ENCODE measurements at regions not wholly inside any gene's neighbourhood (a gene's known extent, or its start where the extent isn't known, plus 50 kb on each side); places are given as distances from the start of the nearest gene placed in this dataset.

DNA sequence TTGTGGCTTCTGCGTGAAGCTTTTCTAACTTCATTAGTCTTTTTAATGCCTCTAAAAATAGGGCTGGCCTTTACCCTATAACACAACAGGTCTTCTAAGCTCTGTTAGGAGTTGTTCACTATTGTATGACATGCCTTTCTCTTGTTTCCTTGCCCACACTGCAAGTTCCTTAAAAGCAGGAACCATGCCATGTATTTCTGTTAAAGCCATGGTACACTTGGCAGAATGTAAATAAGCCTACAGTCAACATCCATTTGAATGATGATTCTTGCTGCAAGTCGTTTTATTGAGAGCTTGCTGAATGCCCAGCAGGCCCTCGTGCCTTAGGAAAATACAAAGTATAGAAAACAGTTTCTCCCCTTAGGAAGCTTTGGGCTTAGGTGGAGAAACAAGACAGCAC is 214.6 kb downstream of the DUSP10 start:
- H4K20me1 ChIP-seq (ENCODE audit: control insufficient read depth, insufficient read depth), result no peaks in the 10 kb centered on the region
- no peak overlapping the region for H3K27ac ChIP-seq (ENCODE audit: control insufficient read depth, insufficient read depth)
- no peaks in the 10 kb centered on the region for H3K4me1 ChIP-seq (ENCODE audit: control insufficient read depth, insufficient read depth, low read length)
- no peak for FAIRE-seq
- DNase-seq (ENCODE audit: low read depth, low spot score), result no peak
- no peaks in the 10 kb centered on the region; a peak in 1 of 4 replicates for H3K27me3 ChIP-seq (replicated peaks in 1 of 2; ENCODE audit: control insufficient read depth in 2 of 2, insufficient read depth in 2 of 2, low read length in 1 of 2)
- in situ Hi-C loops (cut with MboI), result no loop called here
- intact Hi-C loops (cut with micrococcal nuclease; ENCODE audit: unreplicated experiment), result no loop called here
- H3K36me3 ChIP-seq (ENCODE audit: control insufficient read depth in 2 of 2, insufficient read depth in 2 of 2, low read length in 1 of 2), result no peaks in the 10 kb centered on the region
- no TSS peak for BruUV-seq (replicated peaks)
- no peak overlapping the region for H3K9ac ChIP-seq (ENCODE audit: control insufficient read depth, insufficient read depth, low read length)
- no peak for ATAC-seq
- CTCF ChIA-PET, result interaction anchor here (0.9 to 1.0 kb wide), 2 partner anchors 51 to 848 kb away, joined by 3 to 4 read pairs; no protein-coding TSS in a partner anchor
- RAD21 ChIA-PET (ENCODE audit: unreplicated experiment), result no interaction called here
- POLR2A ChIA-PET, result interaction anchor here (0.7 kb wide), 1 partner anchor 758 kb away, joined by 4 read pairs; no protein-coding TSS in a partner anchor
- no peak for TF ChIP-seq STAT1 (conservative IDR thresholded peaks at IDR 0.05)
- TF ChIP-seq SIN3A (IDR thresholded peaks at IDR 0.05; ENCODE audit: low read depth, low read length), result no peak
- TF ChIP-seq BHLHE40 (IDR thresholded peaks at IDR 0.05; ENCODE audit: borderline replicate concordance in 1 of 2, low read depth in 2 of 2, low read length in 1 of 2), result no peak
- TF ChIP-seq TCF12 (IDR thresholded peaks at IDR 0.05; ENCODE audit: low read depth, low read length), result no peak
- TF ChIP-seq YY1 (IDR thresholded peaks at IDR 0.05; ENCODE audit: low read depth, low read length), result no peak
- TF ChIP-seq GABPA (IDR thresholded peaks at IDR 0.05; ENCODE audit: low read depth), result no peak
- TF ChIP-seq CHD1 (IDR thresholded peaks at IDR 0.05; ENCODE audit: low read depth, low read length), result no peak
- no peak for TF ChIP-seq SIX5 (IDR thresholded peaks at IDR 0.05; ENCODE audit: low read depth, low read length, severe bottlenecking)
- no peak for TF ChIP-seq RUNX3 (IDR thresholded peaks at IDR 0.05; ENCODE audit: low read length)
- no peak for TF ChIP-seq EZH2 (IDR thresholded peaks at IDR 0.05; ENCODE audit: borderline replicate concordance, control insufficient read depth, low read depth, low read length)
- TF ChIP-seq NR2C2 (IDR thresholded peaks at IDR 0.05; ENCODE audit: borderline replicate concordance, control insufficient read depth, insufficient read length, low read depth), result no peak
- TF ChIP-seq CBX5 (IDR thresholded peaks at IDR 0.05; ENCODE audit: low read depth), result no peak
- no peak for TF ChIP-seq SREBF2 (IDR thresholded peaks at IDR 0.05; ENCODE audit: low read length)
- H3K4me3 ChIP-seq, result no peak overlapping the region
- WGBS (ENCODE audit: insufficient coverage, insufficient replicate concordance, low lambda C conversion rate, missing lambda C conversion rate), result 18% methylated on average over 3 of the region's 3 CpGs
- H3K79me2 ChIP-seq (ENCODE audit: control insufficient read depth, insufficient read depth, low read length), result no peaks in the 10 kb centered on the region
- no peak overlapping the region for H3K4me2 ChIP-seq (ENCODE audit: control insufficient read depth, insufficient read depth)
- H2AFZ ChIP-seq (ENCODE audit: control insufficient read depth, low read depth, low read length), result no peak overlapping the region
- SMC1A ChIA-PET (ENCODE audit: uncharacterized antibody, unreplicated experiment), result interaction anchor here (0.7 to 2.2 kb wide), 6 partner anchors 13 to 672 kb away, joined by 3 to 8 read pairs (median 3); no protein-coding TSS in a partner anchor
- no peaks in the 10 kb centered on the region; the same call in 2 of the 3 replicates for H3K9me3 ChIP-seq (replicated peaks; ENCODE audit: control insufficient read depth, insufficient read depth, low read length)
